Colonic mucosa (tissue), 4 donors: ENCODE measurements at regions not wholly inside any gene's neighbourhood (a gene's known extent, or its start where the extent isn't known, plus 50 kb on each side); places are given as distances from the start of the nearest gene placed in this dataset.

Experiments
- DNase-seq: peaks from one replicate; pipeline ENCODE4 v3.0.0-alpha.2; 2020
- H3K27ac ChIP-seq: fragments of 200-600 bp; one replicate; pipeline ENCODE4 v1.8.0; 2021
- H3K27me3 ChIP-seq: fragments of 200-600 bp; one replicate; pipeline ENCODE4 v1.8.0; 2021
- H3K36me3 ChIP-seq: fragments of 200-600 bp; one replicate; pipeline ENCODE4 v1.8.0; 2021
- H3K4me1 ChIP-seq: fragments of 200-600 bp; one replicate; pipeline ENCODE4 v1.8.0; 2021; ENCODE audit warnings: mild to moderate bottlenecking
- H3K4me3 ChIP-seq: fragments of 200-600 bp; one replicate; pipeline ENCODE4 v1.8.0; 2021
- H3K9ac ChIP-seq, 2 donors: one replicate each; pipeline ENCODE4 v1.7.0; 2013; ENCODE audit warnings: control low read depth in 2 of 2, low read depth in 2 of 2, low read length in 2 of 2
- H3K9me3 ChIP-seq: fragments of 200-600 bp; one replicate; pipeline ENCODE4 v1.8.0; 2021
- intact Hi-C: fragments of 100-400 bp; cut with DNase I; formaldehyde crosslinking; loops from one replicate; pipeline ENCODE4 v1.14.1; 2022
- TF ChIP-seq, protein P1 (sequence below): fragments of 200-600 bp; IDR thresholded peaks from one replicate; pipeline ENCODE4 v1.8.0; 2022; ENCODE audit warnings: antibody characterized with exemption, mild to moderate bottlenecking
- donor health status: healthy.
- donor health status: DM: no; HTN: no; CAD: no.
- donor health status: DM: no; HTN: no; CAD: no.

GRCh38 chr6:141103246-141103645 lies 1029.5 kb upstream of the GJE1 start:
- no peaks in the 10 kb centered on the region for H3K36me3 ChIP-seq
- no peak overlapping the region for H3K9ac ChIP-seq

DNA sequence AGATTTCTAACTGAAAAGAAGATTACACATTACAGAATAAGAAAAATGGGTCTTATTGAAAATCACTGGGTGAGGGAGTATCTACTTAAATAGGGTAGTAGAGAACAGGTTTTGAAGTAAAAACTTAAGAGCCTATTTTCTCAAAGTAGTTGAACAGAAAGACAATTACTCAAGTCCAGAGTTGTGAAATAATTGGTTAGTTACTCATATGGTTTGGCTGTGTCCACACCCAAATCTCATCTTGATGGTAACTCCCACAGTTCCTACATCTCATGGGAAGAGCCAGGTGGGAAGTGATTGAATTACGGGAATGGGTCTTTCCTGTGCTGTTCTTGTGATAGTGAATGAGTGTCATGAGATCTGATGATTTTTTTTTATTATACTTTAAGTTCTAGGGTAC lies 1035.3 kb upstream of the GJE1 start:
- Histone ChIP-seq H3K36me3 (no peaks in the 10 kb centered on the region), H3K9ac (no peak overlapping the region), H3K9me3 (no peaks in the 10 kb centered on the region), H3K4me3 (no peak overlapping the region), H3K27me3 (no peaks in the 10 kb centered on the region), H3K27ac (no peak overlapping the region), H3K4me1 (no peaks in the 10 kb centered on the region)
- TF ChIP-seq, protein P1, sequence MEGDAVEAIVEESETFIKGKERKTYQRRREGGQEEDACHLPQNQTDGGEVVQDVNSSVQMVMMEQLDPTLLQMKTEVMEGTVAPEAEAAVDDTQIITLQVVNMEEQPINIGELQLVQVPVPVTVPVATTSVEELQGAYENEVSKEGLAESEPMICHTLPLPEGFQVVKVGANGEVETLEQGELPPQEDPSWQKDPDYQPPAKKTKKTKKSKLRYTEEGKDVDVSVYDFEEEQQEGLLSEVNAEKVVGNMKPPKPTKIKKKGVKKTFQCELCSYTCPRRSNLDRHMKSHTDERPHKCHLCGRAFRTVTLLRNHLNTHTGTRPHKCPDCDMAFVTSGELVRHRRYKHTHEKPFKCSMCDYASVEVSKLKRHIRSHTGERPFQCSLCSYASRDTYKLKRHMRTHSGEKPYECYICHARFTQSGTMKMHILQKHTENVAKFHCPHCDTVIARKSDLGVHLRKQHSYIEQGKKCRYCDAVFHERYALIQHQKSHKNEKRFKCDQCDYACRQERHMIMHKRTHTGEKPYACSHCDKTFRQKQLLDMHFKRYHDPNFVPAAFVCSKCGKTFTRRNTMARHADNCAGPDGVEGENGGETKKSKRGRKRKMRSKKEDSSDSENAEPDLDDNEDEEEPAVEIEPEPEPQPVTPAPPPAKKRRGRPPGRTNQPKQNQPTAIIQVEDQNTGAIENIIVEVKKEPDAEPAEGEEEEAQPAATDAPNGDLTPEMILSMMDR, result no peak
- no peak for DNase-seq
- intact Hi-C loops, result no loop called here

More at GRCh38 chr6:141103246-141103645, 1029.5 kb upstream of the GJE1 start:
- TF ChIP-seq, protein P1, result no peak
- no peak for DNase-seq
- no peaks in the 10 kb centered on the region for H3K9me3 ChIP-seq
- intact Hi-C loops, result no loop called here
- no peak overlapping the region for H3K27ac ChIP-seq
- H3K4me1 ChIP-seq, result no peaks in the 10 kb centered on the region
- no peak overlapping the region for H3K4me3 ChIP-seq
- H3K27me3 ChIP-seq, result no peaks in the 10 kb centered on the region

GRCh38 chr6:141095308-141095707 lies 1037.4 kb upstream of the GJE1 start:
- intact Hi-C loops, result no loop called here
- Histone ChIP-seq H3K36me3 (no peaks in the 10 kb centered on the region), H3K4me3 (no peak overlapping the region), H3K27me3 (no peaks in the 10 kb centered on the region), H3K27ac (no peak overlapping the region), H3K9me3 (no peaks in the 10 kb centered on the region), H3K4me1 (no peaks in the 10 kb centered on the region), H3K9ac (no peak overlapping the region)
- TF ChIP-seq, protein P1, result no peak
- DNase-seq, result no peak

DNA sequence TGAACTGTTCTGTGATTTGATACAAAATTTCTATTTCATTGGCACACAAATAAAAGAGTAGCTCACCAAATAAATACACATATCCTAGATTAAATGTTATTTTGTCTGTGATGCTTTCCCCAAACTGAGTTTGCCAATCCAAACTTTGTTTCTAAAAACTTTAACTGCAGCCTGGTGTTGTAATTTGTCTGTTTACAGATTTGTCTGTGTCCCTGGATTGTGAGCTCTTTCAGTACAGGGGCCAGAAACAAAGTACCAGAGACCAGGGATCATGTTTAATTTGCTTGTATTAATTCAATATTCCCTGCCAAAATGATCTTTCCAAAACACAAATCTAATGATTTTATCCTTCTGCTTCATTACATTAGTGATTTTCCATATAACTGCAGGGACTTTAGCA lies 1044.6 kb upstream of the GJE1 start:
- Histone ChIP-seq H3K4me3 (no peak overlapping the region), H3K9ac (no peak overlapping the region), H3K9me3 (no peaks in the 10 kb centered on the region), H3K4me1 (no peaks in the 10 kb centered on the region), H3K27me3 (no peaks in the 10 kb centered on the region), H3K27ac (no peak overlapping the region), H3K36me3 (no peaks in the 10 kb centered on the region)
- DNase-seq, result no peak
- intact Hi-C loops, result no loop called here
- TF ChIP-seq, protein P1, result no peak

DNA sequence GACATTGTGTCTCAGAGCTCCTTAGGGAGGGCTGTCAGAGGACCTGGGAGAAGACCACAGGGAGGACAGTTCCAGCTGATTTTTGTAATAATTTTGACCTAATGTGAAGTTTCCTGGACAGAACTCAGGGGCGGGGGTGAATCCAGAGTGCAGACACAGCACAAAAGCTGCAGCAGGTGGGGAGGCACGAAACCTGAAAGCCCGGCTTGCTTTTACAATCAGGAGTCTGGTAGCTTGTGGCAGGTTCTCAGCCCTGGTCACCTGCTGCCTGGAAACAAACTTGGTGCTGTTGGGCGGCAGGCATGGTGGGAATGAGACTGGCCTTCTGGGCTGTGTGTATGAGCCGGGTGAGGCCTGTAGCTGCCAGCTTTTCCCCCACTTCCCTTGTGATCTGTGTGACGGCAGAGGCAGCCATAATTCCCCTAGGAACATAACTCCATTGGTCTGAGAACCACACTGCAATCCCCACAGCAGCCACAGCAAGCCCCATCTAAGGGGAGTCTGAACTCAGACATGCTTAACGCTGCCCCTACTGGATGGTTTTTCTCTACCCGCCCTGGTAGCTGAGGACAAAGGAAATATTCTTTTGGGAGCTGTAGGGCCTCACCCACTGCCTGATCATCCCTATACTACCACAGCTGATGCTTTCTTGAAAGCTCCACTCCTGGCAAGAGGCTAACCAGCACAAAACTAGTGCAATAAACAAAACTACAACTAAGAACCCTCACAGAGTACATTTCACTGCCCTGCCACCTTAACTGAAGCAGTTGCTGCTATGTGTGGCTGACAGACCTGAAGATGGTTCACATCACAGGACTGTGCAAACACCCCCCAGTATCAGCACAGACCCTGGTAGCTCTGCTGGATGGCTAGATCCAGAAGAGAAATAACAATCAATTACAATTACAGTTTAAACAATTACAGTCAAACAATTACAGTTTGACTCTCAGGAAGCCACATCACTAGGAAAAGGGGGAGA lies 1055.1 kb upstream of the GJE1 start:
- intact Hi-C loops, result no loop called here
- TF ChIP-seq, protein P1, result no peak
- Histone ChIP-seq H3K4me1 (no peaks in the 10 kb centered on the region), H3K27me3 (no peaks in the 10 kb centered on the region), H3K4me3 (no peak overlapping the region), H3K36me3 (no peaks in the 10 kb centered on the region), H3K9ac (no peak overlapping the region), H3K27ac (no peak overlapping the region), H3K9me3 (no peaks in the 10 kb centered on the region)
- DNase-seq, result no peak
